Activated B cell treated with CpG ODN at 0.5 μM for 24 hours (primary cell): ENCODE measurements at regions not wholly inside any gene's neighbourhood (a gene's known extent, or its start where the extent isn't known, plus 50 kb on each side); places are given as distances from the start of the nearest gene placed in this dataset.

Experiments used
- ATAC-seq: fragments of 200-7000 bp; cut with Tn5 transposase; one replicate; pipeline ENCODE4 v1.10.0; 2021; ENCODE audit warnings: low read depth, mild to moderate bottlenecking, moderate library complexity
- CTCF ChIA-PET: fragments of 350-600 bp; sonication (Branson Sonifier 250); formaldehyde crosslinking; loops from one replicate; lab custom pipeline; 2021; ENCODE audit warnings: antibody characterized with exemption; lab: Charles Lee
- POLR2A ChIA-PET: fragments of 350-600 bp; sonication (Branson Sonifier 250); formaldehyde crosslinking; loops from one replicate; lab custom pipeline; 2021; ENCODE audit warnings: antibody characterized with exemption; lab: Charles Lee
- DNase-seq: peaks from one replicate; pipeline ENCODE4 v3.0.0; 2022
- H3K27ac Mint-ChIP-seq: one replicate; pipeline ENCODE4 v1.8.0; 2020; ENCODE audit warnings: mixed read lengths
- H3K27me3 Mint-ChIP-seq: one replicate; pipeline ENCODE4 v1.8.0; 2021; ENCODE audit warnings: mixed read lengths
- H3K36me3 Mint-ChIP-seq: one replicate; pipeline ENCODE4 v1.8.0; 2021; ENCODE audit warnings: low read depth, mixed read lengths
- H3K4me1 Mint-ChIP-seq: one replicate; pipeline ENCODE4 v1.8.0; 2021; ENCODE audit warnings: mixed read lengths
- H3K4me3 Mint-ChIP-seq: one replicate; pipeline ENCODE4 v1.8.0; 2020; ENCODE audit warnings: mild to moderate bottlenecking, mixed read lengths
- H3K9me3 Mint-ChIP-seq: one replicate; pipeline ENCODE4 v1.8.0; 2020; ENCODE audit warnings: mixed read lengths
- CTCF ChIP-seq: fragments of 200-600 bp; IDR thresholded peaks from one replicate; pipeline ENCODE4 v1.8.0; 2022; ENCODE audit warnings: antibody characterized with exemption, mild to moderate bottlenecking
- intact Hi-C: fragments of 100-400 bp; cut with micrococcal nuclease; formaldehyde crosslinking; loops from one replicate; pipeline ENCODE4 v1.15.1; 2024

GRCh38 chr4:152021788-152022438, 261.1 kb upstream of the GATB start:
- POLR2A ChIA-PET: no interaction called here

GRCh38 chr4:152020073-152020472, 259.3 kb upstream of the GATB start:
- CTCF ChIA-PET: no interaction called here
- no peaks in the 10 kb centered on the region for H3K4me1 Mint-ChIP-seq

More at GRCh38 chr4:152021788-152022438, 261.1 kb upstream of the GATB start:
- no peaks in the 10 kb centered on the region for H3K36me3 Mint-ChIP-seq
- H3K4me1 Mint-ChIP-seq: no peaks in the 10 kb centered on the region
- H3K4me3 Mint-ChIP-seq: no peak overlapping the region
- no peak for ATAC-seq
- CTCF ChIA-PET: no interaction called here
- no peak overlapping the region for H3K27ac Mint-ChIP-seq
- H3K27me3 Mint-ChIP-seq: peaks cover 5% of the 10 kb centered on the region
- no peak for TF ChIP-seq CTCF
- H3K9me3 Mint-ChIP-seq: no peaks in the 10 kb centered on the region
- no peak for DNase-seq
- intact Hi-C loops: no loop called here

GRCh38 chr4:152016303-152016620, 255.5 kb upstream of the GATB start:
- peaks cover 15% of the 10 kb centered on the region for H3K4me1 Mint-ChIP-seq
- no peak overlapping the region for H3K27ac Mint-ChIP-seq
- H3K36me3 Mint-ChIP-seq: no peaks in the 10 kb centered on the region

More at GRCh38 chr4:152020073-152020472, 259.3 kb upstream of the GATB start:
- no peaks in the 10 kb centered on the region for H3K9me3 Mint-ChIP-seq
- no peak for TF ChIP-seq CTCF
- no peak for ATAC-seq
- no peak for DNase-seq
- no peak overlapping the region for H3K27ac Mint-ChIP-seq
- no peaks in the 10 kb centered on the region for H3K36me3 Mint-ChIP-seq
- H3K4me3 Mint-ChIP-seq: no peak overlapping the region
- H3K27me3 Mint-ChIP-seq: peaks cover 3% of the 10 kb centered on the region
- intact Hi-C loops: no loop called here
- POLR2A ChIA-PET: no interaction called here

GRCh38 chr4:152015597-152016302, 254.9 kb upstream of the GATB start:
- POLR2A ChIA-PET: no interaction called here
- no peak overlapping the region for H3K4me3 Mint-ChIP-seq

More at GRCh38 chr4:152016303-152016620, 255.5 kb upstream of the GATB start:
- CTCF ChIA-PET: no interaction called here
- intact Hi-C loops: no loop called here
- TF ChIP-seq CTCF: no peak
- POLR2A ChIA-PET: no interaction called here
- H3K4me3 Mint-ChIP-seq: no peak overlapping the region
- H3K27me3 Mint-ChIP-seq: peaks cover 3% of the 10 kb centered on the region
- DNase-seq: no peak
- ATAC-seq: no peak
- H3K9me3 Mint-ChIP-seq: no peaks in the 10 kb centered on the region

More at GRCh38 chr4:152015597-152016302, 254.9 kb upstream of the GATB start:
- intact Hi-C loops: no loop called here
- TF ChIP-seq CTCF: no peak
- no peaks in the 10 kb centered on the region for H3K9me3 Mint-ChIP-seq
- no peak for DNase-seq
- peaks cover 15% of the 10 kb centered on the region for H3K4me1 Mint-ChIP-seq
- H3K27me3 Mint-ChIP-seq: peaks cover 3% of the 10 kb centered on the region
- CTCF ChIA-PET: no interaction called here
- no peaks in the 10 kb centered on the region for H3K36me3 Mint-ChIP-seq
- no peak overlapping the region for H3K27ac Mint-ChIP-seq
- no peak for ATAC-seq
